Osteoblast (primary cell): ENCODE measurements at regions not wholly inside any gene's neighbourhood (a gene's known extent, or its start where the extent isn't known, plus 50 kb on each side); places are given as distances from the start of the nearest gene placed in this dataset.

ENCODE experiments used
- DNase-seq: peaks from one replicate; pipeline ENCODE4 v3.0.0; 2011; ENCODE audit warnings: low spot score, mixed read lengths; ENCODE audit not compliant: insufficient read length; ENCODE audit errors: missing footprints
- H2AFZ ChIP-seq: 2 replicates; pipeline ENCODE4 v1.6.0; 2011; ENCODE audit warnings: mild to moderate bottlenecking, low read length
- H3K27ac ChIP-seq: 2 replicates; pipeline ENCODE4 v1.5.1; 2011; ENCODE audit warnings: mild to moderate bottlenecking, low read depth, low read length, moderate library complexity
- H3K27me3 ChIP-seq: 2 replicates; pipeline ENCODE4 v1.6.0; 2012; ENCODE audit warnings: mild to moderate bottlenecking, control low read depth, inconsistent platforms, low read length, moderate library complexity; ENCODE audit not compliant: insufficient read depth
- H3K36me3 ChIP-seq: 2 replicates; pipeline ENCODE4 v1.5.1; 2011; ENCODE audit warnings: mild to moderate bottlenecking, low read length, control low read depth, moderate library complexity; ENCODE audit not compliant: insufficient read depth
- H3K4me1 ChIP-seq: 2 replicates; pipeline ENCODE4 v1.5.1; 2011; ENCODE audit warnings: mild to moderate bottlenecking, low read length, control low read depth, moderate library complexity; ENCODE audit not compliant: insufficient read depth
- H3K4me2 ChIP-seq: 2 replicates; pipeline ENCODE4 v1.6.0; 2011; ENCODE audit warnings: mild to moderate bottlenecking, low read length; ENCODE audit not compliant: insufficient read depth
- H3K4me3 ChIP-seq: fragments of 200-600 bp; sonication (generic); 3 replicates; pipeline ENCODE4 v1.5.1; 2012; ENCODE audit warnings: mild to moderate bottlenecking, low read length, inconsistent platforms; ENCODE audit not compliant: insufficient read depth
- H3K79me2 ChIP-seq: 2 replicates; pipeline ENCODE4 v1.6.0; 2012; ENCODE audit warnings: mild to moderate bottlenecking, low read length, control low read depth, inconsistent platforms; ENCODE audit not compliant: insufficient read depth
- H3K9me3 ChIP-seq: 2 replicates; pipeline ENCODE4 v1.5.1; 2011; ENCODE audit warnings: low read depth, low read length, control low read depth
- H4K20me1 ChIP-seq: 2 replicates; pipeline ENCODE4 v1.6.0; 2012; ENCODE audit warnings: mild to moderate bottlenecking, low read length, control low read depth; ENCODE audit not compliant: insufficient read depth
- CTCF ChIP-seq: IDR thresholded peaks from 2 replicates; pipeline ENCODE4 v1.5.1; 2011; ENCODE audit warnings: mild to moderate bottlenecking, low read depth, low read length, moderate library complexity; ENCODE audit errors: extremely low read depth

- no peaks in the 10 kb centered on the region for H3K36me3 ChIP-seq
- no peaks in the 10 kb centered on the region for H3K4me1 ChIP-seq
- no peak overlapping the region for H3K27ac ChIP-seq
- no peaks in the 10 kb centered on the region for H3K79me2 ChIP-seq
- no peaks in the 10 kb centered on the region for H3K27me3 ChIP-seq
- no peaks in the 10 kb centered on the region for H4K20me1 ChIP-seq
- no peak for DNase-seq
- no peak overlapping the region for H3K4me3 ChIP-seq
- H3K9me3 ChIP-seq: no peaks in the 10 kb centered on the region
- no peak overlapping the region for H2AFZ ChIP-seq
- TF ChIP-seq CTCF: no peak
- H3K4me2 ChIP-seq: no peak overlapping the region
These were observed 78.5 kb upstream of the CDC42BPA start for GRCh38 chr1:227396539-227397353.

DNA sequence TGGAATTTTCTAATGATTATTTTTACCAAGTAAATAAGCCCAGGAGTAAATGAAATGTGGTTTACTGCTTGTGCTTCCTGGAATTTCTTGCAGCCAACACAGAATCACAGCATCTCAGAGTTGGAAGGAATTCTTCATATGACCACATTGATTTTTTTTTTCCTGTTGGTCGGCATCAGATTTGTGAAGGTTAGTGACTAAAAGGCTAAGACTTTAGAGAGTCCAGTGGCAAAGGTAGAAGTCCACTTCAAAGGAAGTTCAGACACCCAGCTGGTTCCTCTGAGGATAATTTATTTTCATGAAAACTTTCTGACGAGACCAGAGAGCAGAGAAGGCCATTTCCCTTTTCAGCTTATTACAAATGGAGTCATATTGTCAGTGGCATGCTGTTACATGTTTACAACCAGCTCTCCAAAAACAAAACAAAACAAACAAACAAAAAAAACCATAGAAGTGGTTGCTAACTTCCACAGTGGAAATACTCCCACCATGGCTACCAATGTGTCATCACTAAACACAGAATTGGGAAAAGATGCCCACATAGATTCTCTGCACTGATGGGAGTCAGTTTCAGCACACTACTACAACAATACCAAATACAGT is 77.2 kb upstream of the CDC42BPA start:
- H3K4me2 ChIP-seq: no peak overlapping the region
- H2AFZ ChIP-seq: no peak overlapping the region
- no peaks in the 10 kb centered on the region for H4K20me1 ChIP-seq
- no peaks in the 10 kb centered on the region for H3K79me2 ChIP-seq
- no peak overlapping the region for H3K4me3 ChIP-seq
- H3K36me3 ChIP-seq: no peaks in the 10 kb centered on the region
- H3K27ac ChIP-seq: no peak overlapping the region
- no peak for DNase-seq
- no peak for TF ChIP-seq CTCF
- no peaks in the 10 kb centered on the region for H3K9me3 ChIP-seq
- H3K4me1 ChIP-seq: no peaks in the 10 kb centered on the region
- H3K27me3 ChIP-seq: no peaks in the 10 kb centered on the region

DNA sequence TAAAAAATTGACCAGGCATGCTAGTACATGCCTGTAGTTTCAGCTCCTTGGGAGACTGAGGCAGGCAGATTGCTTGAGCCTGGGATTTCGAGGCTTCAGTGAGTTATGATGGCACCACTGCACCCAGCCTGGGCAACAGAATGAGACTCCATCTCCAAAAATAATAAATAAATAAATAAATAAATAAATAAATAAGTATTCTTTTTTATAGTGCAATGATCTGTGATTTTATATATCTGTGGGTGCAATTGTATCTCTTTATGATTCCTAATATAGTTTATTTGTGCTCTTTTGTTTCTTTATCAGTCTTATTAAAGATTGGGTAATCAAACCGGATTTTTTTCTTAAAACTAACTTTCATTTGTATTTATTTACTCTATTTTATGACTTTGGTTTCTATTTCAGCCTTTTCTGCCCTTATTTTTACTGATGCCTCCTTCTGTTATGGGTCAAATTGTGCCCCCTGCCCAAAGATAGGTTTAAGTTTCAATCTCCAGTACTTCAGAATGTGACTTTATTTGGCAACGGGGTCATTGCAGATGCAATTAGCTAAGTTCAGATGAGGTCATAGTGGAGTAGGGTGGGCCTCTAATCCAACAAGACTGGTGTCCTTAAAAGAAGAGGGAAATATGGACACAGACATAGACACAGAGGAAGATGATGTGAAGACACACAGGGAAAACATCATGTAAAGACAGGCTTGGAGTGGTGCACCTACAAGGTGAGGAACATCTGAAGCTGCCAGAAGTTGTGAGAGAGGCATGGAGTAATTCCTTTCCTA is 74.9 kb upstream of the CDC42BPA start:
- no peaks in the 10 kb centered on the region for H3K4me1 ChIP-seq
- DNase-seq: no peak
- no peak overlapping the region for H2AFZ ChIP-seq
- no peaks in the 10 kb centered on the region for H3K27me3 ChIP-seq
- no peaks in the 10 kb centered on the region for H3K9me3 ChIP-seq
- no peak overlapping the region for H3K4me2 ChIP-seq
- no peaks in the 10 kb centered on the region for H3K79me2 ChIP-seq
- H3K36me3 ChIP-seq: no peaks in the 10 kb centered on the region
- no peak for TF ChIP-seq CTCF
- no peaks in the 10 kb centered on the region for H4K20me1 ChIP-seq
- H3K4me3 ChIP-seq: no peak overlapping the region
- no peak overlapping the region for H3K27ac ChIP-seq

- H3K36me3 ChIP-seq: no peaks in the 10 kb centered on the region
- no peaks in the 10 kb centered on the region for H3K9me3 ChIP-seq
- no peak overlapping the region for H2AFZ ChIP-seq
- no peaks in the 10 kb centered on the region for H3K27me3 ChIP-seq
- H3K79me2 ChIP-seq: no peaks in the 10 kb centered on the region
- no peak overlapping the region for H3K4me3 ChIP-seq
- no peak overlapping the region for H3K27ac ChIP-seq
- H3K4me2 ChIP-seq: no peak overlapping the region
- no peak for TF ChIP-seq CTCF
- DNase-seq: no peak
- no peaks in the 10 kb centered on the region for H4K20me1 ChIP-seq
- no peaks in the 10 kb centered on the region for H3K4me1 ChIP-seq
These were observed 73.6 kb upstream of the CDC42BPA start for GRCh38 chr1:227391879-227392278.
